Large intestine (tissue), 3 donors: ENCODE measurements at regions not wholly inside any gene's neighbourhood (a gene's known extent, or its start where the extent isn't known, plus 50 kb on each side); places are given as distances from the start of the nearest gene placed in this dataset.
"Not testable (repeated sequence)": the region's sequence is repeated elsewhere in the genome, so short reads cannot be mapped to it uniquely, and the experiment has no call there.

Source experiments
- DNase-seq, 2 donors: peaks; one replicate each; pipeline versions ENCODE4 v3.0.0 to v3.0.0-alpha.2; 2013
- H3K27ac ChIP-seq: one replicate; pipeline ENCODE4 v1.5.1; 2013; ENCODE audit warnings: low read length
- H3K27me3 ChIP-seq: 2 replicates; pipeline ENCODE4 v1.6.1; 2013; ENCODE audit warnings: low read length; ENCODE audit not compliant: control insufficient read depth, insufficient read depth
- H3K36me3 ChIP-seq: 2 replicates; pipeline ENCODE4 v1.6.1; 2013; ENCODE audit warnings: low read length; ENCODE audit not compliant: control insufficient read depth, insufficient read depth
- H3K4me1 ChIP-seq: one replicate; pipeline ENCODE4 v1.6.1; 2013; ENCODE audit warnings: low read length; ENCODE audit not compliant: control insufficient read depth, insufficient read depth
- H3K4me3 ChIP-seq: one replicate; pipeline ENCODE4 v1.5.1; 2013; ENCODE audit warnings: low read length
- H3K9me3 ChIP-seq: one replicate; pipeline ENCODE4 v1.6.1; 2013; ENCODE audit warnings: mild to moderate bottlenecking, low read depth, low read length, moderate library complexity; ENCODE audit not compliant: control insufficient read depth
- WGBS: methylation state at CpG from one replicate; pipeline ENCODE4 v1.1.5; 2013; ENCODE audit warnings: low lambda C conversion rate; ENCODE audit not compliant: insufficient coverage; 5-methylcytosine and 5-hydroxymethylcytosine counted together

- H3K4me3 ChIP-seq, DNase-seq, H3K27ac ChIP-seq, H3K36me3 ChIP-seq, H3K27me3 ChIP-seq, H3K4me1 ChIP-seq, H3K9me3 ChIP-seq: not testable (repeated sequence)
- no CpG with 5 or more reads among the region's 9 CpGs for WGBS
Measured at GRCh38 chr18:2166876-2167275, 404.4 kb downstream of the METTL4 start.

GRCh38 chr18:2168022-2168421, 403.3 kb downstream of the METTL4 start:
- Histone ChIP-seq H3K4me3 (no peak overlapping the region), H3K9me3 (no peaks in the 10 kb centered on the region), H3K27ac (no peak overlapping the region), H3K36me3 (no peaks in the 10 kb centered on the region), H3K4me1 (no peaks in the 10 kb centered on the region), H3K27me3 (no peaks in the 10 kb centered on the region)
- no peak for DNase-seq
- 90% methylated on average over 2 of the region's 5 CpGs for WGBS

GRCh38 chr18:2169656-2170055, 401.6 kb downstream of the METTL4 start:
- DNase-seq: no peak
- no peaks in the 10 kb centered on the region for H3K36me3 ChIP-seq
- no peaks in the 10 kb centered on the region for H3K27me3 ChIP-seq
- H3K9me3 ChIP-seq: no peaks in the 10 kb centered on the region
- H3K4me1 ChIP-seq: no peaks in the 10 kb centered on the region
- H3K4me3 ChIP-seq: no peak overlapping the region
- no peak overlapping the region for H3K27ac ChIP-seq

- DNase-seq: no peak
- H3K9me3 ChIP-seq: no peaks in the 10 kb centered on the region
- no peaks in the 10 kb centered on the region for H3K4me1 ChIP-seq
- WGBS: 48% methylated on average over 2 of the region's 5 CpGs
- H3K36me3 ChIP-seq: no peaks in the 10 kb centered on the region
- no peaks in the 10 kb centered on the region for H3K27me3 ChIP-seq
- H3K4me3 ChIP-seq: no peak overlapping the region
- no peak overlapping the region for H3K27ac ChIP-seq
Measured at GRCh38 chr18:2171840-2172625, 399.3 kb downstream of the METTL4 start.

GRCh38 chr18:2172881-2173280, 398.4 kb downstream of the METTL4 start:
- Histone ChIP-seq H3K4me1 (no peaks in the 10 kb centered on the region), H3K36me3 (no peaks in the 10 kb centered on the region), H3K9me3 (no peaks in the 10 kb centered on the region), H3K27me3 (no peaks in the 10 kb centered on the region), H3K4me3 (no peak overlapping the region), H3K27ac (no peak overlapping the region)
- WGBS: 83% methylated on average over 1 of the region's 2 CpGs
- no peak for DNase-seq

GRCh38 chr18:2173486-2173885, 397.8 kb downstream of the METTL4 start:
- Histone ChIP-seq H3K27me3 (no peaks in the 10 kb centered on the region), H3K4me3 (no peak overlapping the region), H3K9me3 (no peaks in the 10 kb centered on the region), H3K27ac (no peak overlapping the region), H3K4me1 (no peaks in the 10 kb centered on the region), H3K36me3 (no peaks in the 10 kb centered on the region)
- peak in 1 of 2 donors; percentile 10 for DNase-seq
- WGBS: no CpG with 5 or more reads among the region's 4 CpGs

- Histone ChIP-seq H3K9me3 (peaks cover 3% of the 10 kb centered on the region), H3K27ac (no peak overlapping the region), H3K4me3 (no peak overlapping the region), H3K36me3 (no peaks in the 10 kb centered on the region), H3K4me1 (no peaks in the 10 kb centered on the region), H3K27me3 (no peaks in the 10 kb centered on the region)
- 100% methylated on average over 1 of the region's 5 CpGs for WGBS
- DNase-seq: no peak
Measured at GRCh38 chr18:2178036-2178435, 393.3 kb downstream of the METTL4 start.

- Histone ChIP-seq H3K4me1 (no peaks in the 10 kb centered on the region), H3K27me3 (no peaks in the 10 kb centered on the region), H3K27ac (no peak overlapping the region), H3K9me3 (peaks cover 3% of the 10 kb centered on the region), H3K36me3 (no peaks in the 10 kb centered on the region), H3K4me3 (no peak overlapping the region)
- DNase-seq: no peak
- no CpG with 5 or more reads among the region's 8 CpGs for WGBS
Measured at GRCh38 chr18:2179498-2180183, 391.7 kb downstream of the METTL4 start.

GRCh38 chr18:2180586-2180985, 390.7 kb downstream of the METTL4 start:
- peaks cover 3% of the 10 kb centered on the region for H3K9me3 ChIP-seq
- WGBS: 100% methylated on average over 1 of the region's 1 CpG
- no peaks in the 10 kb centered on the region for H3K4me1 ChIP-seq
- no peaks in the 10 kb centered on the region for H3K27me3 ChIP-seq
- no peaks in the 10 kb centered on the region for H3K36me3 ChIP-seq
- H3K27ac ChIP-seq: no peak overlapping the region
- no peak overlapping the region for H3K4me3 ChIP-seq
- peak in 1 of 2 donors; percentile 11 for DNase-seq

GRCh38 chr18:2183432-2183831, 387.9 kb downstream of the METTL4 start:
- H3K36me3 ChIP-seq: no peaks in the 10 kb centered on the region
- 96% methylated on average over 5 of the region's 5 CpGs for WGBS

GRCh38 chr18:2186967-2187366, 384.3 kb downstream of the METTL4 start:
- no CpG with 5 or more reads among the region's 1 CpG for WGBS
- Histone ChIP-seq H3K27ac (no peak overlapping the region), H3K36me3 (no peaks in the 10 kb centered on the region), H3K27me3 (no peaks in the 10 kb centered on the region), H3K4me1 (no peaks in the 10 kb centered on the region), H3K9me3 (no peaks in the 10 kb centered on the region), H3K4me3 (no peak overlapping the region)
- no peak for DNase-seq

More at GRCh38 chr18:2183432-2183831, 387.9 kb downstream of the METTL4 start:
- Histone ChIP-seq H3K27me3 (no peaks in the 10 kb centered on the region), H3K4me1 (no peaks in the 10 kb centered on the region), H3K27ac (no peak overlapping the region), H3K4me3 (no peak overlapping the region), H3K9me3 (peaks cover 3% of the 10 kb centered on the region)
- DNase-seq: no peak
